GM12878 (cell line): ENCODE measurements at regions not wholly inside any gene's neighbourhood (a gene's known extent, or its start where the extent isn't known, plus 50 kb on each side); places are given as distances from the start of the nearest gene placed in this dataset.

ENCODE experiments used
- BCLAF1 ChIP-seq: fragments of 450-650 bp; IDR thresholded peaks from 2 replicates; pipeline ENCODE4 v1.6.1; 2017; ENCODE audit warnings: antibody characterized with exemption, mild to moderate bottlenecking, moderate library complexity
- ELK1 ChIP-seq: IDR thresholded peaks from 2 replicates; pipeline ENCODE4 v1.6.1; 2012; ENCODE audit warnings: low read depth, low read length, improper control_type of control experiment
- ETV6 ChIP-seq, 2 experiments: fragments of 450-650 bp in 1 of 2; IDR thresholded peaks in 1 of 2; conservative IDR thresholded peaks in 1 of 2; 2 replicates each; pipeline ENCODE4 v1.6.1; 2014; ENCODE audit warnings: antibody characterized with exemption in 1 of 2, borderline replicate concordance in 1 of 2, low read depth in 1 of 2, mild to moderate bottlenecking in 1 of 2, moderate library complexity in 1 of 2
- JUNB ChIP-seq: IDR thresholded peaks from 2 replicates; pipeline ENCODE4 v1.6.1; 2016; ENCODE audit warnings: antibody characterized with exemption, mild to moderate bottlenecking
- NR2C2 ChIP-seq: IDR thresholded peaks from 2 replicates; pipeline ENCODE4 v1.6.1; 2011; ENCODE audit warnings: borderline replicate concordance, low read depth; ENCODE audit not compliant: control insufficient read depth, insufficient read length
- NR2F1 ChIP-seq: fragments of 450-650 bp; conservative IDR thresholded peaks from 2 replicates; pipeline ENCODE4 v1.6.1; 2017; ENCODE audit warnings: mild to moderate bottlenecking
- POLR2A ChIP-seq: IDR thresholded peaks from 2 replicates; pipeline ENCODE4 v1.6.1; 2011; ENCODE audit warnings: low read depth, mild to moderate bottlenecking, low read length
- POLR2AphosphoS2 ChIP-seq: IDR thresholded peaks from 2 replicates; pipeline ENCODE4 v1.6.1; 2011; ENCODE audit warnings: low read depth, mild to moderate bottlenecking, low read length, improper control_type of control experiment, moderate library complexity
- POLR2AphosphoS5 ChIP-seq: IDR thresholded peaks from 2 replicates; pipeline ENCODE4 v1.6.1; 2011; ENCODE audit warnings: mild to moderate bottlenecking, low read length, inconsistent platforms
- SREBF1 ChIP-seq: IDR thresholded peaks from 2 replicates; pipeline ENCODE4 v1.6.1; 2012; ENCODE audit warnings: mild to moderate bottlenecking, low read length
- TCF7 ChIP-seq: IDR thresholded peaks from 2 replicates; pipeline ENCODE4 v1.6.1; 2014; ENCODE audit warnings: antibody characterized with exemption, borderline replicate concordance
- ZNF274 ChIP-seq: IDR thresholded peaks from one replicate; pipeline ENCODE4 v1.8.0; 2011; ENCODE audit not compliant: insufficient read length, insufficient read depth
- TF ChIP-seq, protein P1 (sequence below), 3 experiments: IDR thresholded peaks in 2 of 3; conservative IDR thresholded peaks in 1 of 3; 2 replicates each; pipeline ENCODE4 v1.5.1; 2011; ENCODE audit warnings: low read depth in 3 of 3, low read length in 3 of 3, mild to moderate bottlenecking in 3 of 3, control low read depth in 2 of 3, moderate library complexity in 2 of 3, inconsistent platforms in 1 of 3, mixed read lengths in 1 of 3; ENCODE audit not compliant: control insufficient read depth in 2 of 3, insufficient read depth in 1 of 3; ENCODE audit errors: extremely low read depth in 1 of 3

DNA sequence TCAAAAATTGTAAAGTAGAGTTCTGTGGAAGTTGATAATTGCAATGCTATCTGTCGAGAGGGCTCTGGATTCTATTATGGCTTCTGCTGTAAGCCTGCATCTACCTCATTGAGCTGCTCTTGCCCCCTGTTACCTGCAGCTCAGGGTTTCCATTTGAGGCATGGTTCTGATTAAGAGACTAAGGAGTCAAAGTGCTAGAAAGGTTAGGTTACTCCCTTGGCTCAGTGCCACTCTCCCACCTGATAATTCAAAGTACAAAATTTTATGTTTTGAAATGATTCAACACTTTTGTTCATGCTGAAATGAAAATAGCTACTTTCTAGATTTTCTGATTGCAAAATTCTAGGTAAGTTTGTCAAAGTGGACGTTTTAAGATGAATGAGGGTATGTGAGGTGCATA, 220.5 kb upstream of the SATB1 start:
- TF ChIP-seq TCF7 (no peak), SREBF1 (no peak), BCLAF1 (no peak), JUNB (no peak), ELK1 (no peak), POLR2AphosphoS2 (no peak), POLR2AphosphoS5 (no peak), ZNF274 (no peak), POLR2A (no peak), NR2C2 (no peak), ETV6 (conservative IDR thresholded peaks at IDR 0.05 in 1 of 2, IDR thresholded peaks at IDR 0.05 in 1 of 2; ENCODE audit: borderline replicate concordance in 1 of 2, low read depth in 1 of 2) (no peak), NR2F1 (no peak)
- TF ChIP-seq, protein P1, sequence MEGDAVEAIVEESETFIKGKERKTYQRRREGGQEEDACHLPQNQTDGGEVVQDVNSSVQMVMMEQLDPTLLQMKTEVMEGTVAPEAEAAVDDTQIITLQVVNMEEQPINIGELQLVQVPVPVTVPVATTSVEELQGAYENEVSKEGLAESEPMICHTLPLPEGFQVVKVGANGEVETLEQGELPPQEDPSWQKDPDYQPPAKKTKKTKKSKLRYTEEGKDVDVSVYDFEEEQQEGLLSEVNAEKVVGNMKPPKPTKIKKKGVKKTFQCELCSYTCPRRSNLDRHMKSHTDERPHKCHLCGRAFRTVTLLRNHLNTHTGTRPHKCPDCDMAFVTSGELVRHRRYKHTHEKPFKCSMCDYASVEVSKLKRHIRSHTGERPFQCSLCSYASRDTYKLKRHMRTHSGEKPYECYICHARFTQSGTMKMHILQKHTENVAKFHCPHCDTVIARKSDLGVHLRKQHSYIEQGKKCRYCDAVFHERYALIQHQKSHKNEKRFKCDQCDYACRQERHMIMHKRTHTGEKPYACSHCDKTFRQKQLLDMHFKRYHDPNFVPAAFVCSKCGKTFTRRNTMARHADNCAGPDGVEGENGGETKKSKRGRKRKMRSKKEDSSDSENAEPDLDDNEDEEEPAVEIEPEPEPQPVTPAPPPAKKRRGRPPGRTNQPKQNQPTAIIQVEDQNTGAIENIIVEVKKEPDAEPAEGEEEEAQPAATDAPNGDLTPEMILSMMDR (IDR thresholded peaks at IDR 0.05 in 2 of 3, conservative IDR thresholded peaks at IDR 0.05 in 1 of 3; ENCODE audit: control insufficient read depth in 2 of 3, extremely low read depth in 1 of 3, insufficient read depth in 1 of 3, low read depth in 3 of 3, low read length in 3 of 3): no peak
